Right cardiac atrium (tissue), 5 donors: ENCODE measurements at regions not wholly inside any gene's neighbourhood (a gene's known extent, or its start where the extent isn't known, plus 50 kb on each side); places are given as distances from the start of the nearest gene placed in this dataset.

Experiments
- ATAC-seq, 2 donors: fragments of 200-7000 bp; cut with Tn5 transposase; one replicate each; pipeline versions ENCODE4 v1.8.0 to v1.9.1; 2020; ENCODE audit warnings: moderate library complexity in 2 of 2, mild to moderate bottlenecking in 1 of 2
- DNase-seq, 3 donors: peaks; one replicate each; pipeline ENCODE4 v3.0.0-alpha.2; 2020
- H3K27ac ChIP-seq: one replicate; pipeline ENCODE4 v1.5.1; 2013; ENCODE audit warnings: mild to moderate bottlenecking, low read length, control low read depth, moderate library complexity
- H3K27me3 ChIP-seq: one replicate; pipeline ENCODE4 v1.6.1; 2013; ENCODE audit not compliant: control insufficient read depth, insufficient read depth
- H3K4me1 ChIP-seq: one replicate; pipeline ENCODE4 v1.6.1; 2013; ENCODE audit warnings: low read length; ENCODE audit not compliant: control insufficient read depth, insufficient read depth
- H3K4me3 ChIP-seq: one replicate; pipeline ENCODE4 v1.5.1; 2013; ENCODE audit warnings: low read length, control low read depth
- H3K9me3 ChIP-seq: one replicate; pipeline ENCODE4 v1.6.1; 2013; ENCODE audit warnings: low read length; ENCODE audit not compliant: control insufficient read depth
- WGBS: extraction: QIAGEN DNeasy Blood & Tissue Kit; methylation state at CpG from one replicate; pipeline ENCODE4 v1.1.7; 2013; 5-methylcytosine and 5-hydroxymethylcytosine counted together
- intact Hi-C, 4 donors: fragments of 100-400 bp; cut with DNase I; formaldehyde crosslinking; loops; one replicate each; pipeline versions ENCODE4 v1.11.0 to v1.14.0; 2022 to 2023
- donor health status: healthy with polysubstance abuse.
- donor health status: DM: no; HTN: yes; CAD: no.
- donor health status: DM: no; HTN: no; CAD: no.
- donor health status: DM: no; HTN: yes; CAD: no; lungs with severe emphysema.
- donor health status: DM: yes; HTN: yes; CAD: no.

GRCh38 chr2:234874347-234875046 is 77.3 kb upstream of the SH3BP4 start:
- Histone ChIP-seq H3K4me1 (no peaks in the 10 kb centered on the region), H3K4me3 (no peak overlapping the region), H3K27ac (no peak overlapping the region), H3K9me3 (no peaks in the 10 kb centered on the region), H3K27me3 (no peaks in the 10 kb centered on the region)
- intact Hi-C loops: loop anchor here in 1 of 4 donors (10.0 kb wide), 1 partner anchor 230 kb away; no protein-coding TSS in a partner anchor
- ATAC-seq (no peak), DNase-seq (no peak)
- 82% methylated on average over 10 of the region's 10 CpGs for WGBS

- 59% methylated on average over 6 of the region's 6 CpGs for WGBS
- Histone ChIP-seq H3K4me1 (no peaks in the 10 kb centered on the region), H3K9me3 (no peaks in the 10 kb centered on the region), H3K4me3 (no peak overlapping the region), H3K27ac (no peak overlapping the region), H3K27me3 (no peaks in the 10 kb centered on the region)
- intact Hi-C loops: loop anchor here in 1 of 4 donors (10.0 kb wide), 1 partner anchor 231 kb away; no protein-coding TSS in a partner anchor
- DNase-seq (peak in 2 of 3 donors; percentile 20 to 69), ATAC-seq (peak; percentile 36 to 67)
Observed at GRCh38 chr2:234873828-234874173, 78.0 kb upstream of the SH3BP4 start.

GRCh38 chr2:234873103-234873827 is 78.6 kb upstream of the SH3BP4 start:
- Histone ChIP-seq H3K27ac (peak overlapping the region; percentile 36), H3K9me3 (no peaks in the 10 kb centered on the region), H3K4me1 (no peaks in the 10 kb centered on the region), H3K4me3 (no peak overlapping the region), H3K27me3 (no peaks in the 10 kb centered on the region)
- ATAC-seq (peak in 1 of 2 donors; percentile 23), DNase-seq (no peak)
- 89% methylated on average over 14 of the region's 14 CpGs for WGBS
- intact Hi-C loops: loop anchor here in 1 of 4 donors (10.0 kb wide), 1 partner anchor 232 kb away; no protein-coding TSS in a partner anchor

- intact Hi-C loops: loop anchor here in 1 of 4 donors (10.0 kb wide), 1 partner anchor 235 kb away; no protein-coding TSS in a partner anchor
- 89% methylated on average over 3 of the region's 3 CpGs for WGBS
- Histone ChIP-seq H3K27me3 (no peaks in the 10 kb centered on the region), H3K9me3 (no peaks in the 10 kb centered on the region), H3K27ac (no peak overlapping the region), H3K4me1 (no peaks in the 10 kb centered on the region), H3K4me3 (no peak overlapping the region)
- DNase-seq (no peak), ATAC-seq (no peak)
Observed at GRCh38 chr2:234869969-234870368, 81.8 kb upstream of the SH3BP4 start.

GRCh38 chr2:234869164-234869563 is 82.7 kb upstream of the SH3BP4 start:
- DNase-seq (no peak), ATAC-seq (no peak)
- Histone ChIP-seq H3K27ac (no peak overlapping the region), H3K4me3 (no peak overlapping the region), H3K4me1 (no peaks in the 10 kb centered on the region), H3K27me3 (no peaks in the 10 kb centered on the region), H3K9me3 (no peaks in the 10 kb centered on the region)
- intact Hi-C loops: no loop called here
- 61% methylated on average over 2 of the region's 2 CpGs for WGBS

- no peak overlapping the region for H3K27ac ChIP-seq
- DNase-seq (no peak), ATAC-seq (no peak)
- no peaks in the 10 kb centered on the region for H3K4me1 ChIP-seq
- H3K9me3 ChIP-seq: no peaks in the 10 kb centered on the region
- no peaks in the 10 kb centered on the region for H3K27me3 ChIP-seq
- intact Hi-C loops: no loop called here
- H3K4me3 ChIP-seq: no peak overlapping the region
- 92% methylated on average over 3 of the region's 3 CpGs for WGBS
Observed at GRCh38 chr2:234867882-234868285, 83.9 kb upstream of the SH3BP4 start.

GRCh38 chr2:234865586-234865985 is 86.2 kb upstream of the SH3BP4 start:
- WGBS: 95% methylated on average over 2 of the region's 2 CpGs
- ATAC-seq (no peak), DNase-seq (no peak)
- peaks cover 5% of the 10 kb centered on the region for H3K4me1 ChIP-seq
- no peak overlapping the region for H3K4me3 ChIP-seq
- no peak overlapping the region for H3K27ac ChIP-seq
- H3K9me3 ChIP-seq: no peaks in the 10 kb centered on the region
- intact Hi-C loops: no loop called here
- H3K27me3 ChIP-seq: no peaks in the 10 kb centered on the region

- 83% methylated on average over 5 of the region's 5 CpGs for WGBS
- H3K27ac ChIP-seq: no peak overlapping the region
- H3K4me1 ChIP-seq: peaks cover 5% of the 10 kb centered on the region
- no peak for DNase-seq
- intact Hi-C loops: no loop called here
- H3K9me3 ChIP-seq: no peaks in the 10 kb centered on the region
- no peak overlapping the region for H3K4me3 ChIP-seq
- ATAC-seq: no peak
- H3K27me3 ChIP-seq: no peaks in the 10 kb centered on the region
Observed at GRCh38 chr2:234865040-234865439, 86.8 kb upstream of the SH3BP4 start.

GRCh38 chr2:234864506-234864905 is 87.3 kb upstream of the SH3BP4 start:
- Histone ChIP-seq H3K9me3 (no peaks in the 10 kb centered on the region), H3K4me3 (no peak overlapping the region), H3K27me3 (no peaks in the 10 kb centered on the region), H3K27ac (no peak overlapping the region), H3K4me1 (peaks cover 5% of the 10 kb centered on the region)
- intact Hi-C loops: no loop called here
- DNase-seq (no peak), ATAC-seq (no peak)
- WGBS: 91% methylated on average over 5 of the region's 5 CpGs

GRCh38 chr2:234863043-234863934 is 88.5 kb upstream of the SH3BP4 start:
- H3K27ac ChIP-seq: no peak overlapping the region
- ATAC-seq (peak; percentile 53 to 73), DNase-seq (peak; percentile 40 to 55 (median 50))
- H3K27me3 ChIP-seq: no peaks in the 10 kb centered on the region
- intact Hi-C loops: no loop called here
- 65% methylated on average over 17 of the region's 17 CpGs for WGBS
- no peak overlapping the region for H3K4me3 ChIP-seq
- no peaks in the 10 kb centered on the region for H3K9me3 ChIP-seq
- peaks cover 5% of the 10 kb centered on the region for H3K4me1 ChIP-seq
